ENCODE measurements at regions not wholly inside any gene's neighbourhood (a gene's known extent, or its start where the extent isn't known, plus 50 kb on each side); places are given as distances from the start of the nearest gene placed in this dataset.

DNA sequence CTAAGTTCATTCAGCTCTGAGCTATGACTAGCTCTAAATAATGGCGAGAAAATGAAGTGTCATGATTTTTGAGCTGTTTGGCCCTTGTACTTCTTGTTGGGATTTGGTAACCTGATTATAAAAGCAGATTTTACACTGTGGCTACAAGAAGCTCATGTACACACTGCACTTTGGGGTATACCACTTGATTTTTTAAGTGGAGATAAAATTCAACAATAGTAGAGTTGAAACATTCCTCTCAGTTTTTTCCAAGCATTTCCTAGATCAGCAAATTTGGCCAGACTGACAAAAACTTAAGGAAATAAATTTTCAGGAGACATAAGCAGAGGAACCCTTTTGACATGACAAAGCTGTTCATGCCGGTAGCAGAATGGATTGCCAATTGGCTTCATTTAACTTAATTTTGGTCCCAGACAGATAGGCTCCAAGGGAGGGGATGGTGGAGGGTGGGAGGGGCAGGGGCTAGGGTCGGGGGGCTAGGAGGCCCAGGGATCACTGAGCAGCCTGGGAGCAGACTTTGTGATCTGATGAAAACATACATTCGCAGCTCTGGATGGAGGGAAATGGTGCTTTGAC is 575.9 kb downstream of the METTL15 start:
- DNase-seq (ENCODE audit: low read depth in 2 of 2) = no peak

DNA sequence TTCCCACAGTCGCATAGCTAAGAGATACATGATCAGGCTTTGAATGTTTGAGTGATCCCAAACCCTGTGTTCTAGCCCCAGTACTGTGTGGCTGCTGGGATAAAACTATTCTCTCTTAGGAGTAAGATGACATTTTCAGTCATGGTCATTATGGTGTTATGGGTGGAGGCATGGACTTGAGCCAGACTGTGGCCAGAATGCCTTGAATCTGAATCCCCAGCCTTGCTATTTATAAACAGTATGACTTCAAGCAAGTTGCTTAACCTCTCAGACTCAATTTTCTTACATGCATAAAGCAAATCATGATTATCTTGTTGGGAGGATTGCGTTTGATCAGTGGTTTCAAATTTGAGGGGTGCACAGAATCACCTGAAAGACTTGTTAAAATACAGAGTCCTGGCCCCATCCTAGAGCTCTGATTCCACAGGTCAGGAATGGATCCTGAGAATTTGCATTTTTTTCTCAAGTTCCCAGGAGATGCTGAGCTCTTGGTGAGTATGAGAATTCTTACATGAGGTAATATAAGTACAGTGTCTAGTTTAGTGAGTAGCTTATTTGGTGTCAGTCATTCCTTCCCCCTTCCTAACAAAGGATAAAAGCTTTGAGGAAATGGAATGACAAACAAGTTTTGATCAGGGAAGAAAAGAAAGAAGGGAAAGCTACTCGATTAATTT is 571.7 kb downstream of the METTL15 start:
- no peak for DNase-seq (ENCODE audit: low read depth in 2 of 2)

DNA sequence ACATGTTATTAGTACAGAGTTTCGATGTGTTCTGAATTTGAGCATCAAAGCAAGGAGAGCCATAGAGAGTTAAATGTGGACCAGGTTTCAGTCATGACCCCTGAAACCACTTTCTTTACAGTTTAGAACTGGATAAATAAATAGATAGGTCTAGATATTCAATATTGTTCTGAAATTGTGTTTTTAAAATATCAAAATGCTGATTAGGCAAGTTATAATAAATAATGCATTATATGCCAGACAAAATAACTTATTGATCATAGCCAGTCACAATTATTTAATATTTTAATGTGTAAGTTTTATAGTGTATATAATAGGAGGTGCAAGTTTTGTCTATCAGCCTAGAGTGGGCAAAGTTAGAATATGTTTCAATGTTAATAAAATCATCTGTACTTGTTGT is 569.5 kb downstream of the METTL15 start:
- DNase-seq (ENCODE audit: low read depth in 2 of 2) = no peak

DNA sequence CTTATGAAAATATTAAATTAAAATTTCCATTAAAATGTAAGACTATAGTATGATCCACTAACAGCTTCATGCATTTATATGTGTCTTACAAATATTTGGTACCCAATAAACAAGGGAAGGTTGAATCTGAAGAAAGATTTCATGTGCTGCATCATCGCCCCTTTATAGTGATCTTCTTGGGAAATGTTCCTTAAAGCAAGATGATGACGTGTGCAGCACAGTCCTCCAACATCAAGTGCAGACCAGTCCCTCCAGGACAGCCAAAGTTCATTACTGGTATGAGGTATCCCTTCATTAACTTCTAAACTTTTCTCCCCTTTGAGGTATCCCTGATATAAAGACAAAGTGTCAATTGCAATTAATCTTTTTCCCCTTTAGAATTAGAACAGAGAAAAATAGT is 567.0 kb downstream of the METTL15 start:
- DNase-seq (ENCODE audit: low read depth in 2 of 2) = no peak

DNA sequence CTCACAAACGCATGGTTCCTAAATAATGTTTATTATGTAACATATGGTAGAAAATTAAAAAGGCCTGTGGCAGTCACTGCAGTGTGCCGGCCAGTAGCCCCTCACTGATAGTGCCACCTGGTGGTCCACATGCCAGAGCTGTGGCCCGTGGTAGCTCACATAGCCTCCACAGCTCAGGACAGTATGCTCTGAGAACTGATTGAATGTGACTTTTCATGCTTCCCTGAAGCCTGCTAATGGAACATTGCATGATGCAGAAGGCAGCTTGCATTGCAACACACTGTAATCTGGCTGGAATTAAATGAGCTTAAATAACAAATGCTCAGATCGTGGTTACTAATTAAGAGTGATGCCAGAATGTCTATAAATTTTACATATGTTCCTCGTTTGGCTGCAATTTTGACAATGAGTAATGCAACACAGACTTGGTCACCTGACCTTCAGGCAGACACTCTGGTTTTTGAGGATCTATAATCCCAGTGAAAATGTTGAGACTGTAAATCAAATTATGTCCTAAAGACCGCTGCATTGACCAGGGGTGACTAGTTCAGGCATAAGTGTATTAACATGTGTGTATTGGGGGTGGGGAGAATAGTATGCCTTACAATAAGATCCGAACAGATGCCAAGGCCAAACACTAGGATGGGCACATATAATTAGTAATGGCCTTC is 566.4 kb downstream of the METTL15 start:
- no peak for DNase-seq (ENCODE audit: low read depth in 2 of 2)

DNA sequence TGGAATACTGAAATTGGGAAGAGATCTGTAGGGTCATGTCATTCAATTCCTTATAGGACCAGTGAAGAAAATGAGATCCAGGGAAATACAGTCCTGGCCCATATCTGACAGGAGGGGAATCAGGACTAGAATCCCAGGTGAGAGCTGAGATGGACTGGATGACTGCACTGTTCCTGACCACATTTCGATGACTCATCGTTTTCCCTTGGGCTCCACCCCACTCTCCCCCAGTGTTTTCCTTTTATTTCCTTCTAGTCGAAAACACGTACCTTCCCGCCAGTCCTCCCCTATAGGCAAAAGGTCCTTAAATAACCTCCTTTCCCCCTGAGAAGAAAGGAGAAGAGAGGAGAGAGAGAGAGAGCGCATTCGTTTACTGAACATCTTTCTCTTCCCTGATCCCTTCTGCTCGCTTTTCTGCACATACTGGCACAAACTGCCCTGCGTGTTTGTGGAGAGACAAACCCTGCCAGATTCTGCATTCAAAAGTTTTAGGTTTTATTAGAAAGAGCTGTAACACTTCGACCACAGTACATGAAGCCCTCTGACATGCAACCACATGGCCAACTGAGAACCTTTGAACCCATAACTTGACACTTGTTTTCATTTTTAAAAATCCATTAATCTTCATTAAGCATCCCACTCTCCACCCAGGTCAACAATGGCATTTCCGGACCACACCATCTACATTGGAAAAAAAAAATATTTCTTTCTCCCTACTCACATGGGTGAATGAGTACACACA is 565.7 kb downstream of the METTL15 start:
- no peak for DNase-seq (ENCODE audit: low read depth in 2 of 2)

DNA sequence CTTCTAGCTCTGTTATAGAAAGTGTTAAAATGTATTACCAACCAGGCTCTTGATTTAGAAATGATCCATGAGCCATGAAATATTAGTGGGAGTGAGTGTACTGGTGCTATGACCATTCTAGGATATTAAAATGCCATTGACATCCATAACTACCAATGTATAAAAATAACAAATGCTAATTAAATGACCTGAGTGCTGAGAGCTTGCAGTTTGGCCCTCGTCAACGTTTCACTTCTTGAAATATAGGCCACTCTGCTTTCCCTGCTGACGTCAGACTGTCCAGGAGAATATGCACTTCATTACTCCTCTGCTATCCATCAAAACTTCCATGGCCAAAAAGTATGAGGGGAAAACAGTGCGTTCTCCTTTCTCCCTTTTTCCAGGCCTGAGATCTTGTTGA is 563.1 kb downstream of the METTL15 start:
- no peak for DNase-seq (ENCODE audit: low read depth in 2 of 2)

DNA sequence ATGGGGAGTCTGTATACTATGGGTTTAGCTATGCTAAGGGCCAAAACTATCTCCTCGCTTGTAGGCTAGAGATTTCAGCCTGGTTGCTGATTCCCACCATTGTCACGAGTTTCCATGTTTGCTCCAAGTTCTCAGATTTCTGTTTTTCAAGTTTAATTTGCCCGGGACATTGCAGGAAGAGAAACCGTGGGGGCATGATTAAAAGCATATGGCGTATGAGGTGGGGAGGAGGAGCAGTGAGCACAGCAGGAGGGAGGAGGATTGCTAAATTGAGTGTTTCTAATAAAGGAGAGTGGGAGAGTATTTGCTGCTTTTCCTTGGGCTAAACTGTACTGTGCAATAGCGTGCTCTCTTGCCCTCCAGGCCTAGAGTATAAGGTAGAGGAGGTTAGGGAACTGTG is 558.4 kb downstream of the METTL15 start:
- DNase-seq (ENCODE audit: low read depth in 2 of 2) = no peak

DNA sequence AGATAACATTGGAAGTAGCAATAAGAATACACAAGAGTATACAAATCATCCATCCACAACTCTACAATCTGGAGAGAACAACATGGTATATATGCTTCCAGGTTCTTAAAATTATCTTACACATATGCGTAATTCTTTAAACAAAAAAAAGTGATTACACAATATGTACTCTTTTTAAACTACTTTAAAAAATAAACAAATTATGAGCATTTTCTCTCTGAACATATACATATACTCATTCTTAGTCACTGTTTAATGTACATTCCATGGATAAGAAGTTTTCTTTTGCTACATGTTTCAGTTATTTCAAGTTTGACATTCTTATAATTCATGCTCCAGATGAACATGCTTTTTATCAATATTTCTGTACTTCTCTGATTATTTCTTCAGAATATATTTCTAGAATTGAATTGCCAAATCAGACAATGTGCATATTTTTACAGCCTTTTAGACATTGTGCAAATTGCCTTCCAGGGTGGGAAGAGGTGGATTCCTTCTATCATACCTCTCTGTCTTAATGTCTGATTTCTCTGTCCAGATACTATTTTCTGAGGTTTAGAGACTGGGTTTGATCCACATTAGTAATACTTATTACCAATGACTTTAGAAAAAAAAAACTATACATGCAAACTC is 551.6 kb downstream of the METTL15 start:
- no peak for DNase-seq (ENCODE audit: low read depth in 2 of 2)

DNA sequence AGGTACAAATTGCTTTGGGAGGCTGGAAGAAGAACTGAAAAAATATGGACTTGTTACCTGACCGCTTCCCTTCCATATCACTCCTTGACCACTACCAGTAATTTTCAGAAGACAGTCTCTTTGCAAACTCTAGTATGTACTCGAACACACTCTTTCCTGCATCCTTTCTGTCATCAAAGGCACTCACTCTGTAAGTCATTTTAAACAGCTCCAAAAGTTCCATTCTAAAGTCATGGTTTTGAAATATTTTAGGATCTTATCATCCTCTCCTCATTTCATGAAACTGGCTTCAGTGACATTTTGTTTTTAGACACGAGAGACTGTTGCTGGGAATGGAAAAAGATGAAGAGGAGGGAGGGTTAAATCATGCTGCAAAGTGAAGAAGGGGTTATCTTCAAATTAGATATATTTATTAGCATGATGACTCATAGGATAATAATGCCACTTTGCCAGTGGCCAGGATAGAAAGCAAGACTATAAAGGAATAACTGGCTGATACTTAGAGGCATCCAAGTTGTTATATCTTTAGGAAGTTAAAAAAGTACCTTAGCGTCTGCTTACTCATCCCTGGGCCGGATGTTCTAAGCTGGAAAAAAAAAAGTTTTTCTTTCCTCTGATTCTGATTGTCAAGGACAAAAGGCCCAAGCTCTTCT is 549.3 kb downstream of the METTL15 start:
- DNase-seq (ENCODE audit: low read depth in 2 of 2) = no peak

DNA sequence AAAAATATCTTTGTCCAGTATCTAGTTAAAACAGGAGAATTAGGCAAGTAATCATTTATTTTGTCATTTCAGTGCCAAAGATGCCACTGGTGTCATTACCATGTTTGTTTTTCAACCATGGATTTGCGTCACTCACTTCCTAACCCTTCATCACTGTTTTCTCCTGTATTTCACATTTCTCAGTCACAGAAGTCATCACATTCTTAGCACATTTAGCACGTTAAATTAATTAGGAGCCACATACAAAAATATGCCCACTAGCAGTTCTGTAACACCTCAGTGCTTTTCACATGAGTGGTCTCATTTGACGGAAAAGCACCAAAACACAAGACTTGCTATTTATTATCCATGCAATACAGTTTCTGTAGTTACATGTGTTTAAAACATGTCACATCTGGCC is 546.0 kb downstream of the METTL15 start:
- no peak for DNase-seq (ENCODE audit: low read depth in 2 of 2)

DNA sequence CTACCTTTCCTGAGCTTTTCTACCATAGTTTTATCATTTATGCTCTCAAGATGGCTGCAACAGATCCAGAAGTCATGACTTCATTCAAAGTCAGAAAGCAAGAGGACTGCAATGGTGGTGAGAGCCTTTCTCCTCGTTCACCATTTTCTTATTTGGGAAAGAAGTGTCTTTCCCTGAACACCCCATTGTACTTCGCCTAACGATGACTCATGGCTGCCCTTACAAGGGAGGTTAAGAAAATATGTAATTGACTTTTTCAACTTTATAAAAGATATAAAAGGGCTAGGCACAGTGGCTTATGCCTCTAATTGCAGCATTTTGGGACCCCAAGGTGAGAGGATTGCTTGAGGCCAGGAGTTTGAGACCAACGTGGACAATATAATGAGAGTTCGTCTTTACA is 541.7 kb downstream of the METTL15 start:
- DNase-seq (ENCODE audit: low read depth in 2 of 2) = no peak

DNA sequence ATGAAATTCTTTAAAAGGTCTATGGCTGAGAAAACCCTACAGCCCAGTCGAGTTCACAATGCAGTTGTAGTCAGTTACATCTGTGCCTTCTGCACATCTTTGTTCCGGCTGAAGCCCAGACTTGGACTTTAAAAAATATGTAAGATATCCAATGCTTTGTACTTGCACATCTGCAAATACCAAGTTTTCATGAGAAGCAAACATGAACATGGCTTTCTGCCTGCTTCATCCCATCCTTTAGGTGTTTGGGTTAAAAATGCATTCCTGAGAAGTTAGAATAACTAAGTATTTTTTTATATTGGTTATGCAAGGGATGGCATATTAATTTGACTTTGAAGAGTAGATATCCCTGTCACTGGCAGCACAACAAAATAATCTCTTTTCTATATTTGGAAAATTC is 528.4 kb downstream of the METTL15 start:
- DNase-seq (ENCODE audit: low read depth in 2 of 2) = no peak

DNA sequence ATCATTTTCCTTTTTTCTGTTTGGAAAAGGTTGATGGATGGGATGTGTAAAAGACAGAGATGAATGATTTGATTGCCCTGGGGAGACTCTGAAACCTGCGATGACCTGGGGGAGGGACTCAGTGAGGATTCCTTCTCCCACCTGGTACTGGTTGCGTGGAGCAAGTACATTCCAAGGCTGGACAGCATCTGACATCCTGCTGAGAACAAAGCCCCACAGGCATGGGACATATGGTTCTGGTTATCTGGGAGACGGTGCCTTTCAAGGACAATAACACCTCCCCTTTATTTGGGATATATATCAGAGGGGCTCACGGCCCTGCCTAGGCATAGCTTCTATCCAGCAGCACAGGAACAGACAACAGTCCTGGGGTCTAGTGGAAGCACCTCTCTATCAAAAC is 527.8 kb downstream of the METTL15 start:
- DNase-seq (ENCODE audit: low read depth in 2 of 2) = no peak

DNA sequence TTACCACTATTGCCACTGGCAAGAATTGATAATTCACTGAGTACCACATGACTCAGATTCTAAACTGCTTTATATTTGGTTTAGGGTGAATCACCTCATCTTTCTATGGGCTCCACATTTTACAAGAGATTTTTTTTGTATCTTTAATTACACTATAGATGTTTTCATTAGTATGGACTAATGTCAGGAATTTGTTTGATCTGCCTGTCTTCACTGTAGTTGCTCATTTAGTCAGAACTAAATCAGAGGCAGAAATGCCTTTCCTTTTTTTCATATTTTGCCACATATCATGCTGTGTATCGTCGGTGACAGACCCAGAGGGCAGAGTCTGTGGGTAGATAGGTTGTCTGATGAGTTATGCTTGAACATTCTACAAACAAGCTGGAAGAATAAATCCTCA is 524.1 kb downstream of the METTL15 start:
- DNase-seq (ENCODE audit: low read depth in 2 of 2) = no peak

DNA sequence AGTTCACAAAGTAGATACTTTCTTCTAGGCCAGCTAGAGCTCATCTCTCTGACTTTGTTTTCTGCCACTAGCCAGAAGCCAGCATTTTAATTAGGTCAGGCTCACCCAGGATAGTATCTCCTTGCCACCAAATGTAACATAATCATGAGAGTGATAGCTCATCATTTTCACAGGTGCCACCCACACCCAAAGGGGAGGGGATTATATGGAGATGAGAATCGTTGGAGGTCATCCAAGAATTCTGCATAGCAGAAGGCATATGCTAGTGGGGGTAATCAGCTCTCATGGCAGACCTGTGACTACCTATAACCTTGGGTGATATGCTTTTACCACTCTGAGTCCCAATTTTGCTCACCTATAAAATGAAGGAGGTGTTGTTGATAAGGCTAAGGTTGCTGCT is 523.0 kb downstream of the METTL15 start:
- DNase-seq (ENCODE audit: low read depth in 2 of 2) = no peak

DNA sequence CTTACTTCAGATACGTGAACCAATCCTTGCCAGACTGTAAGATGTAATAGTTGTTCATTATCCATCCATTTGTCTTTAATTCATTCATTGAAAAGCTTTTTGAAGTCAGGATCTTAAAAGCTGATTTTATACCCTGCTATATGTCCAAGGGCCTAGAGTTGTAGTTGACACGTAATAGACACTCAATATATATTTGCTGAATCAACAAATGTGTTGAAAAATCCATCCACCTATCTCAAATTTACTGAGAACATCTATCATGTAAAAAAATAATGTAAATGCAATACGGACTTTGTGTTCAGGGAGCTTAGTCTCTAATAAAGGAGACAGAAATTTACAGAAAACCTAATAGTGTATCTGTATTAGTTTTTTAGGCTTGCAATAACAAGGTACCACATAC is 521.0 kb downstream of the METTL15 start:
- DNase-seq (ENCODE audit: low read depth in 2 of 2) = no peak

DNA sequence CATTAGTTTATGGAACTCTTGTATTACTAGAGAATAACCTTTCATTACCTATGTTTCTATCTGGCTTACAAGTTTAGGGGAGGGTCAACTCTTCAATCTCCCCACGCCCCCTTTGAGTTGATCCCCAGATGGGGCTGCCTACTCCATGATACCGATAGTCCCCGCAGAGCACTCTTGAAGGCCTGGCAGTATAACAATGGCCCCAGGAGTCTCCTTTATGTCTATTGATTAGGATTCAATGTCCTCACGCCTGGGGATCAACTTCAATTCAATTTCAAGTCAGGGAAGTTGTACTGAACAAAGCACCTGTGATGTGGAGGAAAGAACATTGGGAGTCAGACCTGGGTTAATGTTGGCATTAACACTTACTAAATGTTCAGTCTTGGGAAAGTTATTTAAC is 520.2 kb downstream of the METTL15 start:
- no peak for DNase-seq (ENCODE audit: low read depth in 2 of 2)

DNA sequence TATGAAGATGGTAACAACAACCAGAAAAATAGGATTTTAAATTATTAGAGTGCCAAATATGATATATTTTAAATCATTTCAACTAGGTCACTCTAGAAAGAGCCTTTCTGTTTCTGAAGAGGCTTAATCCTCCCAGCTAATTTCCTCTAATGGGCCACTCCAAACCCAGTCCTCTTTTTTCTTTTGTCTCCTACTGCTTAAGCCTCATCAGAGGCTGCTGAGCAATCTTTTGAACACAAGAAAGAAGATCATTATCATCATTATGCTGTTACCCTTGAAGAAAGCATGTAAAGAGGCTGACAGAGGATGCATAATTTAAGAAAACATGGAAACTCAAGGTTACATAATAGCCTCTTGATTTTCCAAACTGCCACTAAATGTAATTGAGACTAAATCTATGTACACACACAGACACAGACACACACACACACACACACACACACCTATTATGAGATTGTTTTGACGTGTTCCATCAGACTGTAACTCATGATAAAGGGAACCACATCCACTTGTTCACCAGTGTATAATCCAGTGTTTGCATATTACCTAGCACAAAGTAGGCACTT is 519.6 kb downstream of the METTL15 start:
- no peak for DNase-seq (ENCODE audit: low read depth in 2 of 2)

DNA sequence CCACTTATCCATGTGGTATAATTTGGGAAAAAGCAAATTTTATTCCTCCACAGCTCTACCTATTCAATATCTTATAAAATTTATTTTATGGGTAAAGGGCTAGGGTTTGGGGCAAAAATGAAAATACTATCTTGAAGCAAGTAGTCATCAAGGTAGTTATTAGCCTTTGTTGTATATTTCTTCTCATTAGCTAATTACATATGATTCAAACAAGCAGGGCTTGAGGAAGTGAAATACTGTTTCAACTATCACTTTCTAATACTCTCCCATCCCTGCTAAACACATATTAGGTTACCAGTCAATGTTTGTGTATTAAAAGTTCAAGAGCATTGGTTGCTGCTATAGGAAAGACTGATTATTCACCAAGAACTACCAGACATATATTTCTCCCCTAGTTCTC is 517.3 kb downstream of the METTL15 start:
- no peak for DNase-seq (ENCODE audit: low read depth in 2 of 2)

DNA sequence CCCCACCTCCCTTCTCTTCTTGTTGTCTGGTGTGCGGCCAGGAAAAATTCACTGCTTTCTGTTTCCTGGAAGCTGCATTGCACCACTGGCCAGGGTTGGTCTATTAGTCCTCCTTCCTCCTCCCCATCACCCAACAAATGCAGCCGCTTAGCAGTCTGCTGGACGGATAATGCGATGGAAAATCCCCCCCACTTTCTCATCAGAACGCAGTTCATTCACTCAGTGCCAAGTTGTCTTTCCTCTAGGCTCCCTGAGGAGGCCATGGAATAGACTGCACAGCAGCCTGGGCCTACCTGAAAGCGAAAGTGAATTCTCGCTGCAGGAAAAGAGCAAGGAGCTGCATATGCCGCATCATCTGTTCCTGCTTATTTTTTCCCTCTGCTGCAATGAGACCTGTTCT is 513.6 kb downstream of the METTL15 start:
- no peak for DNase-seq (ENCODE audit: low read depth in 2 of 2)
